Muscle of arm (tissue), 1 donor: ENCODE measurements at regions not wholly inside any gene's neighbourhood (a gene's known extent, or its start where the extent isn't known, plus 50 kb on each side); places are given as distances from the start of the nearest gene placed in this dataset.
"Not testable (repeated sequence)": the region's sequence is repeated elsewhere in the genome, so short reads cannot be mapped to it uniquely, and the experiment has no call there.

Source experiments
- DNase-seq: peaks from one replicate; pipeline ENCODE4 v3.0.0-alpha.2; 2013

DNA sequence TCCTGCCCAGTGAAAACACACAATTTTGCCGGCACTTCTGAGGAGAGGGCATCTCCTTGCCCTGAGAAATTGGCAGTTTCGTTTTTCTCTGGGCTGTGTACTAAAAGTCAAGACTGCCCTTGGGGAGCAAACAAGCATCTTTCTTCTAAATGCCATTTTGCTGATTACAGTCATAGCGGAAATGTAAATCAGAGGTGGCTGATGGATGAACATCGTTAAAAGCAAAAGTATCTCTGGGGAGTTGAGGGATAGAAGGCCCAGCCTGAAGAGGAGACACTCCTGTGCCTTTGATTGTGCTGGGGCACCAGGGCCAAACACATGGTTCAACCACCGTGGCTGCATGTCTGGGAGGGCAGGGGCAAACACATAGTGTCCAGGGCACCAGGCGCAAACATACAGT lies 49.8 kb downstream of the ABCC12 start:
- no peak for DNase-seq

DNA sequence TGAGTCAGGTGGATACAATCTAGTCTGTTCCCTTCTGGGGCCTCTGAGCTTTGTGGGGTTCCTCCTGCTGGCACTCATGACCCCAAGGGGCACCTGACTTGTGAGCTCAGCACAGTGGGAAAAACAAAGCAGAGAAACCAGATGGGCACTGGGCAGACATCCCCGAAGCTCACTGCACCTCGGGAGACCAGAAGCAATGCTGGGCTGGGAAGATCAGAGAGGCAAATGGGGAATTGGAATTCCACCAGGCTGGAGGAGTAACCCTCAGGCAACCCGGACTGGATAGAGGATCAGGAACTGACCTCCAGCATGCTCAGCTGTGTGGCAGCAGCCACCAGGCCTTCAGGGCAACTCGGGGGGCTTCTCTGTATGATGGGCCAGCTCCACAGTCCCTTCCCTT lies 50.3 kb downstream of the ABCC12 start:
- no peak for DNase-seq

DNA sequence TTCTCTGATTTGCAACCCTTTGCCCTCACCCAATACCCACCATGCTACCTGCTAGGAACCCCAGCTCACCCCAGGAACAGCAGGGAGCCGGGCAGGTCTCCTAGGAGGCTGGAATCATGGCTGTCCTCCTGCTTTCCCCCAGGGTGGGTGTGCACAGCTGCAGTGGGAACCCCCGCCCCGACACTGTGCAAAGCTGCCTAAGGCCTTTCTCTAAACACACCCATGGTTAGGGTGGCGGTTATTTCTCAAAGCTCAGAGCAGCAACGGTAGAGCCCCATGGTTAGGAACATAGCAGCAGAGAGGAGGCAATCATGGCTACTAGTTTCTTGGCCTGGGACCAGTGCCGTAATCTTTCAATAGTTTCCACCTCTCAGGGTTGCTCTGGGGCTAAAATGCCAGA lies 52.2 kb downstream of the ABCC12 start:
- no peak for DNase-seq

DNA sequence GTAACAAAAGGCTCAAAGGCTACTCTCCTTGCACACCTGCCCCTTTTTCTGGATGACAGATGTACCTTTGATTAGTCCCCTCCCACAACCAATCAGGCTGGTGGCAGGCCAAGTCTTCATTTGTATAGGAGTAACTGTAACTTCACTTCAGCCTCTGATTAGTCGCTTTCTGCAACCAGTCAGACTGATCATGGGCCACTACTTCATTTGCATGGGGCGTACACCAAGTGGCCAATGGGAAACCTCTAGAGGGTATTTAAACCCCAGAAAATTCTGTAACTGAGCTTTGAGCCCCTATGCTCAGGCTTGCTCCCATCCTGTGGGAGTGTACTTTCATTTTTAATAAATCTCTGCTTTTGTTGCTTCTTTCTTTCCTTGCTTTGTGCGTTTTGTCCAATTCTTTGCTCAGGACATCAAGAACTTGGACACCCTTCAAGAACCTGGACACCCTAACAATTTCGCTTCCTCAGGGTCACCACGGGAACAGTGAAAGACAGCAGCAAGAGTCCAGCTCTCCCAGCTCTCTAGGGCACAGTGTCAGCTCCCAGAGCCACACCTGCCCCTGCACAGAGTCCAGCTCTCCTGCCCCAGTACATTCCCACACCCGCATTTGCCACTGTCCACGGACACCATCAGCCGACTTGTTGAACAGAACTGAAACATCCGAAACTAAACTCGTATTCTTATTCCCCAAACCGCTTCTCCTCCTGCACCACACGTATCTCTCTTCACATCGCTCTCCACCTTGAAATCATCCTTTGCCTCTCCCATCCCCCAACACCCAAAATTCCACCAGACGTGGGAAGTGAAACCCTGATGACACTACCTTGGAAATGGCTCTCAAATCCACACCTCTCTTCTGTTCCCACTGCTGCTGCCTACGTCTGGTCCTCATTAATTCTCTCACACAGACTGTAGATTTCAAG lies 53.4 kb downstream of the ABCC12 start:
- no peak for DNase-seq

DNA sequence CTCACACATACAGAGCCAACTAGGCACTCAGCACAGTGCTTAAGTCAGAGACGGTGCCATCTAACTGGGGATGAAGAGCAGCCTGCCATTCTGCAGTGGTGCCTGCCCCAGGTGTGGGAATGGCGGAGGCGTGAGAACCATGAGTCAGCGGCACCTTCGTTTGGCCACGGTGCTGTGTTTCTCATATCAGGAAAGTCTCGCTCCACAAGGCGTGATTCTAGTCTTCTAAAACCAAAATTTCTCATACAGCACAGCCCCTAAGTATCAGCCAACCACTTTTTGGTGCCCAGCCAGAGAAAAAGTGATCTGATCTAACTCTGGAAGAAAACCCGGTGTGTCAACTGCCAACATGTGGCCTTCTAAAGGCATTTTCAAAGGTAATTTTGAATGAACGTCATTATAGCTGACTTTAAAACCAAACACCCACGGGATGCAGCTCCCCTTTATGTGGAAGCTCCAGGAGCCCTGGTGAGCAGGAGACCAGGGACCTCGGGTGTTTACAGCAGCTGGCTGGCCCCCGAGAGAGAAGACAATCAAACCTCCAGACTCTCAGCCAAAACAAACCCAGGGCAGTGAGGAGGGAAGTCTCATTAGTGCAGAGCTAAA lies 54.6 kb downstream of the ABCC12 start:
- no peak for DNase-seq

DNA sequence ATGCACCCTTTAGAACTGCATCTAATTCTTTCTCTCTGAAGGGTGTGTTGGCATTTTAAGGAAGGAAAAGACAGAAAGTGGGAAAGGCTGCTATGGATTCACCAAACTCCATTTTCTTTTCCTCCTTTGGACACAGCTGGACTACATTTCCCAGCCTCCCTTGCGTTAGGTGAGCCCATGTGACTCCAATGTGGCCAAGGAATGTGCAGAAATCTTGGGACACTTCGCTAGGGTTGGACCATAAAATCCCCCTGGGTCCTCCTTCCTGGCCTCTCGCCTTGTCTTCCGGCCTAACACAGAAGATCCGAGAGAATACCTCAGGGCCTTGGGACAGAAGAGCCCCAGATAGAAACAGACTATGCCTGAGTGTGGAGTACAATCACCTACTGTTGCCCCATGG lies 56.3 kb downstream of the ABCC12 start:
- DNase-seq, result peak; percentile 43

DNA sequence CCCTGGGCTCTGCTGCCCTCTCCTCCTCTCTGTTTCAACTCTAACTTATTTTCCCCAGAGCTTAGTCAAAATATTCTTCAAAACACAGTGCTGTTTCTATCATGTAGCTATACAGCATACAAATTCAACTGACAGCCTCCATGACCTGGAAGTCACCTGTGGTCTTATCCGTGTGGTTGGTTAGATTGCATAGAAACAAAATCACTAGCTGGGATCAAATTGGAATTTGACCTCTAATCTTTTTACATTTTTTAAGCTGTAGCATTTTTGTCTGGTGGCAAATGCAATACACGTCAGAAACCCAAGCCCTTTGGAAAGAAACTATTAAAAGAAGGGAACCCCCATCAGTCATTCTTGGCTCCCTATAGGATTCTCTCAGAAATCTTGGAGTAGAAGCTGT lies 57.3 kb downstream of the ABCC12 start:
- DNase-seq, result no peak

DNA sequence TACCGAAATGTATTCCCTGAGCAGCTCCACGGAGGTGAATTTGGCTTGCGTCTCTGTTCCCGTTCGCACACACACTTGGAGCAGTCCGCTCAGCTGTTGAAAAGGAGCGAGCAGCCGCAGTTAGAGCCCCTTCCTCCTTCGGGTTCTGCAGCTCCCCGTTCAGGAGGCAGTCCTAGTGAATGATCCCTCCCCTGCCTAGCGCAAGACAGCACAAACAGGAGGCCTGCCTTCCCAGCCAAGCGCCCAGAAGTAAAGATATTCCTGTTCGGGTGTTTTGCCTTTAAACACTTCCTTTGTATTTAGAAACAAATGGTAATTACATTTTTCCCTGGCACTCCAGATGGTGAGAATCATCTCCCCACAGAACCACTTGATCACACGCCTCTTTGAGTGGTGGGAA lies 64.7 kb downstream of the ABCC12 start:
- no peak for DNase-seq

DNA sequence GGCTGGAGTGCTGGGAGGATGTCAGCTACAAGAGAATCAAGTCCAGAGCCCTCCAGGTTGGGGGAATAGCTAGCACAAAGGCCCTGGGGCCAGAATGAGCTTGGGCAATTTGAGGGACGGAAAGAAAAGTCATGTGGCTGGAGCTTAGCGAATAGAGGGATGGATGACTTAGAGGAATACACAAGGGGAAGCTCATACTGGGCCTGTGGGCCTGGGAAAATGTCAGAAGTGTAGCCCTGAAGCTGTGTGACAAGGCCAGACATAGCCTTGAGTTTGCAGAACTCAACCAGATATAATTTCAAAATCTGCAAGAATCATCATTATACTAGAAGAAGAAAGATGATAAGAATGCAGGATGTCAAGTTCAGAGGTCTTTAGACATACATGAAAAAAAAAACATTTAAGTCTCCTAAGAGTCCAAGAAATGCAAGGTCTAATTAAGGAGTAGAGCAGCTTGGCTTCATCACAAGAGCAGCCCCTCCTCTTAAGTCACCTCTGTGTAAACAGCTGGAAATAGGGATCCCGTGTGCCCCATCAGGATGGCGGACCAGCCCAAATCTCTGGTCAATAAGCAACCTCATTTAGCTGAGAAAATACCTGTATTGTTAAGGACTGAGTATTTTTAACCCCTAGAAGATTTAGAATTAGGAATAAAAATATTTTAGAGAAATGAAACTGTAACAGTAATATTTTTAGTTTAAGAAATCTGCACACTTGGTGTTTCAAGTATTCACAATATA lies 66.6 kb downstream of the ABCC12 start:
- no peak for DNase-seq

DNA sequence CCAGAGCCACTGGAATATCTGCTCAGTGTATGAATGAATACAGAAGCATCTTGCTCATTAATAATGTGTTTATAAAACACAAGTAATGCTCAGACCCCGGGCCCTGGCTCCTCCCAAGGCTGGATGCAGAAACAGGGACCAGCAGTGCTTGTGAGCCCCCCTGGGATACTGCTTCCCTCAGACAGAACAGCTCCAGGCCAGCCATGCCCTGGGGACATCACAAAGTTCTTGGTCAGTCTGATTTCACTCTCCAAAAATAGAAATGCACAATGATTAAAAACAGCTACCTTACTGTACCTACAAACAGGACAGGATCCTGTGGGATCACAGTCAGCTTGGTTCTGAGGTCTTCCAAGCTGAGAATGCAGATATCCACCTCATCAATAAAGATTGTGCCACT lies 68.2 kb downstream of the ABCC12 start:
- no peak for DNase-seq

DNA sequence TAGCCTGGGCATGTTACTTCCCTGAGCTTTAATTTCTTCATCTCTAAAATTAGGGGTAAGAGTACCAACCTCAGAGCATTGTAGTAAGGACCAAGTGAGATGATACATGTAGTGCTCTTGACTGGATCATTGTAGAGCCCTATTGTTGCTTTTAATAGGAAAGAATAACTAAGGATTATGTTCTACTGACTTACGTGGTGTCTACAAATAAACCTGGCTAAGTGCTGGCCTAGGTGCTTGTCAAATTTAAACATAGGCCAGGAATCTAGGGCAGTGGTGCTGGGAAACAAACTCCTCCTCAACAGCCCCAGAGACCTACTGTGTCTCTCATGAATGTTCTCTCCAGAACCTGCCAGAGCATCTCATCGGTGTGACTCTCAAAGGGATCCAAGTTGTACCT lies 69.4 kb downstream of the ABCC12 start:
- DNase-seq, result no peak

DNA sequence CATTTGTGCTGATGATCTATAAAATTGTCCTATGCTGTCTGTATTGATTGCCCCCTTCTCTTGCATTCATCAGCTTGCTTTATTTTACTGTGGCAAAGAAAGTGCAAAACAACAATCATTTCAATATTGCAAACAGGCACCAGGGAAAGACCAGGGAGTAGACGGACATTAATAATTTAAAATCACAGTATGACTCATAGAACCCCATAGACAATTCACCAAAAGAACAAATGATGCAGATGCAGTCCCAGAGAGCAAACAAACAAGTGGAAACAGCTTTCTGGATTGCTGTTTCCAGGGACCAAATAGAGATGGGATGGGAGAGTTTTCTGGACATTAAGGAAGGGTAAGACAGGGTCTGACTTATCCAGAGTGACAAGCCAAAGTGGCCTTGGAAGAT lies 70.1 kb downstream of the ABCC12 start:
- no peak for DNase-seq

DNA sequence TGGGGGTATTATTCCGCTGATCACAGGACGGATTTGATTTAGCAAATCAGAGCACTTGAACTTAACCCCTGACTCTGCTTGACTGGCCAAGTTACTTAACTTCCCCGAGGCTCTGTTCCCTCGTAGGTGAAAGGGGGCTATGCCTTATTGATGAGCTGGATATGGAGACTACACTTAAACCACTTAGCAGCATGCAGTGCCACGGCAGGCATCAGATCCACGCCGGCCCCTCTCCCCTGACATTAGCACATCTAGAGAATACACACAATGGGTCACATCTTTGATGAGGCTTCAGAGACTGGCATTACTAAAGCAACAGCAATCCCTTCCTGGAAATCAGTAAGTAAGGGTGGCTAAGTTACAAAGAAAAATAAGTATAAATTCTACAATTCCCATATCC lies 71.0 kb downstream of the ABCC12 start:
- DNase-seq, result no peak

DNA sequence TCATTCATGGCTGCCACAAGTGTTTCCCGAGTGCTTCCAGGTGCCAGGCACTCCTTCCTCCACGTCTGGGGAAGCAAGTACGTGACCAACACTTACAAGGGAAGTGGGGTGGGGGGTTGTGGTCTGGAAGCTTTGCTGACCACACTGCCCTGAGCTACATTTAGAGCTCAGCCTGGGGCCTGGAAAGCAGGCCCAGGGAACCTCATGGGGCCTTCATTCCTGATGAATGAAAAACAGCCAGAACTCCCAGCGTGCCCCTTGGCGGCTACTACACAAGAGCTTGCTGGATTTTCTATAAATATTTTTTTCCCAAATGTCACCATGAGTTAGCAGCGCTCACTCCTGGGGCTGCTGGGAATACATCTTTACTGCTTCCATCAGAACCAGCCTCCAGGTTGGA lies 73.3 kb downstream of the ABCC12 start:
- DNase-seq, result no peak

DNA sequence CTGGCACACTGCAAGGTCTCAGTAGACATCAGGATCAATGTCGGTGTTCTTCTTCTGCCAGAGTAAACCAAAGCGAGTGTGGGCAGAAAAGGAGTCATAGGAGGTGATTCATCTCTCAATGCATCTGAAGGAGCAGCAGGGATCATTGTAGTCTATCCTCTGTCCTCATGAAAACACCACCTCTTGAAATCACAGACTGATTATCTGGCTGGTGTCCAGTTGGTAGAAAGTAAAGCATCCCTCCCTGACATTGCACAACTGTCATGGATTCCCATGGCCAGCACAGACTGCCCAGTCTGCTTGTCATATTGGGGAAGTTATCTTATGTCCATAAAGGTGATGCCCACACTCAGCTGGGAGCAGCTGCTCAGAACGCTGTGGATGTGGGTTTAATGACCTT lies 74.1 kb downstream of the ABCC12 start:
- DNase-seq, result no peak

DNA sequence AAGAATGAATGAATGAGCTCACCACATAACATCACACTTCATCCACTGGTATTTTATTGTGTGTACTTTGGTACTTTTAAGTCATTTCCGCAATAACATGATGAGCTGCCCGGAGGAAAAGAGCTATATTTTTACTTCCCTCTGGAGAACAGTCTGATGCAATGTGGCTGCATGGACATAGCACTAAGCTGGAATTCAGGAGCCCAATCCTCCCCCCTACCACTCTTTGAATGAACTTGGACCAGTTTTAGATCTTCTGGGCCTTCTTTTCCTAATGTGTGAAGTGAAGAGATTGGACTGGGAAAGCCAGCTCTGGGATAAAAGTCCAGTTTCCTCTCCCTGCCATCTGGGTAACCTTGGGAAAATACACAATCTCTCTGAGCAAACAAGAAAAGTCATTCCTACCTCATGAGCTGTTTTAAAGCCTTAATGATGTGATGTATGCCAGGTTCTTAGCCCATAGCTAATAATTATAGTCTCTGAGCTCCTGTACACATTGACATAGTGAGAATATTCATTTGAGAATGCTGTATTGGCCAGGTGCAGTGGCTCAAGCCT lies 79.3 kb downstream of the ABCC12 start:
- no peak for DNase-seq

DNA sequence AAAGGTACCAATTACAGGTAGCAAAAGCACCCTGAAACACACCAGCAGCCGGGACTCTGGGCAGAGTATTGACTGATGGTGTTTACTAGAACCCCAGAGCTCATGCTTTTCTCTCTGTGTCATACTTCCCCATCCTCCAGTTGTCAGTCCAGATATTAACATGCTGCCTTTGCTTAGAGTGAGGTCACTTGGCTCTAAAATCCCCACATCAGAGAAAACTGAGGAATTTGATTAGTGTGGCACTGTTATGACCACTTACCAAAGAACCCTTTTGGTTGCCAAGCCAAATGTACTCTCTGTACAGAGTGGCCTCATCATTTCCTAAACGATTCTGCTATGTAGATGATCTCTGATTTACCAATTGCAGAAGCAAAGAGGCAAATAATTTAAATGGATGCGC lies 80.4 kb downstream of the ABCC12 start:
- no peak for DNase-seq

DNA sequence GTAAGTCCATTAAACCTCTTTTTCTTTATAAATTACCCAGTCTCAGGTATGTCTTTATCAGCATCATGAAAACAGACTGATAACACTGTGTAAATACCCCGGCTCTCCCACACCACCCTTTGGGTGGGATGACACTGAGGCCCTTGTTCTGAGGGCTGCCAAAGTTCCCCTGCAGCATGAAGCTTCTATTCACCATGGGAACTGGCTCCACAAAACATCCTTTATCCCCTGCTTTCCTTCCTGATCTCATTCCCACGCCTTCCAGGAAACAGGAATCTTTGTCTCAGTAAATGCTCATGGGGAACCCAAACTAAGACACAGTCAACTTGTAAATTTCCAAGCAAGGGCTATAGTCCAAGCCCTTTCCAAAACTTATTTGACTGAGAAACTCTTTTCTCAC lies 88.4 kb downstream of the ABCC12 start:
- no peak for DNase-seq

DNA sequence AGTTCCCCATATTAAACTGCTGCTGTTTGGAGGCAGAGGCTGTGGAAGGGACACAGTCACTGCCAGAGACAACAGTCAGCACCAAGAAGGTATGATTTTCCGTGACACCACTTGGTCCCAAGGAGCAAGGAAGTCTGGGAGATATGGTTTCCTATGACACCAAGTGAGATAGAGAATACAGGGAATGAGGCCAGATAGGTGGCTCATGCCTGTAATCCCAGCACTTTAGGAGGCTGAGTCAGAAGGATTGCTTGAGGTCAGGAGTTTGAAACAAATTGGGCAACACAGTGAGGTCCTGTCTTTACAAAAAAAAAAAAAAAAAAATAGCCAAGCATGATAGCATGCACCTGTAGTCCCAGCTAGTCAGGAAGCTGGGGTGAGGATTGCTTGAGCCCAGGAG lies 90.8 kb downstream of the ABCC12 start:
- DNase-seq, result no peak

DNA sequence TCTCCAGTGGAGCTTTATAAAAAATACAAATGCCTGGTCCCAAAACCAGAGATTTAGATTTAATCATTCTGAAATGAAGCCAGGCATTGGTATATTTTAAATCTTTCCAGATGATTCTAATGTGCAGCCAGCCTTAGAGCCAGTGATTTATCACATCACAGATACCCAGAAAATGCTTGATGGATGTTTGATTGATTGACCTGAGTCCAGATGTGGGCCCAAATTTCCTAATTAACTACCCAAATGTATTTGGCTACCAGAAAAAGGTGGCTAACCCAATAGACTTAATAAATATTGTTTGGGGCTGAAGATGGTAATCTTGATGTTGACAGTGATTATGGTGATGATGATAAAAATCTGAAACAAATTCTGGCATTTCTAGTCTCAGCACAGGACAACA lies 93.1 kb downstream of the ABCC12 start:
- DNase-seq, result no peak

DNA sequence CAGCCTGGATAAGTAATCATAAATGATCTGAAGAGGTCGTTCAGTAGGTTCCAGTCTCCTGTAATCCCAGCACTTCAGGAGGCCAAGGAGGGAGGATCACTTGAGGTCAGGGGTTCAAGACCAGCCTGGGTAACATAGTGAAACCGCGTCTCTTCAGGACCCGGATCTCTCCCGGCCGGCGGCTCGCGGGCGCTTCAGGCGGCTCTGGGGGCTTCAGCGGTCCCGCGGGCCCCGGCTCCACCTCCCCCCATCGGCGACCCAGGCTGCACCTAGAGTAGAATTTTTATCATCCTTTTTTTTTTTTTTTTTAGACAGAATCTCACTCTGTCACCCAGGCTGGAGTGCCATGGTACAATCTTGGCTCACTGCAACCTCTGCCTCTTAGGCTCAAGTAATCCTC lies 95.9 kb downstream of the ABCC12 start:
- no peak for DNase-seq

DNA sequence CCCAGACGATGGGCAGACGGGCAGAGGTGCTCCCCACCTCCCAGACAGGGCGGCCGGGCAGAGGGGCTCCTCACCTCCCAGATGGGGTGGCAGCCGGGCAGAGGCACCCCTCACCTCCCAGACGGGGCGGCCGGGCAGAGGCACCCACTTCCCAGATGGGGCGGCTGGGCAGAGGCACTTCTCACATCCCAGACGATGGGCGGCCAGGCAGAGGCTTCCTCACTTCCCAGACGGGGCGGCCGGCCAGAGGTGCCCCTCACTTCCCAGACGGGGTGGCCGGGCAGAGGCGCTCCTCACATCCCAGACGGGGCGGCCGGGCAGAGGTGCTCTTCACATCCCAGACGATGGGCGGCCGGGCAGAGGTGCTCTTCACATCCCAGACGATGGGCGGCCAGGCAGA lies 96.6 kb downstream of the ABCC12 start:
- not testable (repeated sequence) for DNase-seq

DNA sequence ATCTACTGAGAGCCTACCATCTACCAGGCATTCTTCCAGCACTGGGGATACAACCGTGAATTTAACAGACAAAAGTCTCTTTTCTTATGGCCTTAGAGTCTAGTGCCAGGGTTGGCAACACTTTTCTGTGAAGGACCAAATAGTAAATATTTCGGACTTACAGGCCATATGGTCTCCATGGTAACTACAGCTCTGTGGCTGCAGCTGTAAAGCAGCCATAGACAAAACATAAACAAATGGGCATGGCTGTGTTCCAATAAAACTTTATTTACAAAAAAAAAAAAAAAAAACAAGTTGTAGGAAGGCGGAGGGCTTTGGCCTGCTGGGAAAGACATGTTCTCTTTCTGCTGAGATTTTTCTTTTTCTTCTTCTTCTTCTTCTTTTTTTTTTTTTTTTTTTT lies 98.7 kb downstream of the ABCC12 start:
- no peak for DNase-seq
